GM18511 (cell line): ENCODE measurements at regions not wholly inside any gene's neighbourhood (a gene's known extent, or its start where the extent isn't known, plus 50 kb on each side); places are given as distances from the start of the nearest gene placed in this dataset.
"Not testable (repeated sequence)": the region's sequence is repeated elsewhere in the genome, so short reads cannot be mapped to it uniquely, and the experiment has no call there.

Experiments
- ATAC-seq: cut with Tn5 transposase; IDR thresholded peaks from one replicate; pipeline ENCODE4 v1.9.1; 2021; ENCODE audit warnings: mild to moderate bottlenecking, moderate library complexity; ENCODE audit not compliant: unreplicated experiment

DNA sequence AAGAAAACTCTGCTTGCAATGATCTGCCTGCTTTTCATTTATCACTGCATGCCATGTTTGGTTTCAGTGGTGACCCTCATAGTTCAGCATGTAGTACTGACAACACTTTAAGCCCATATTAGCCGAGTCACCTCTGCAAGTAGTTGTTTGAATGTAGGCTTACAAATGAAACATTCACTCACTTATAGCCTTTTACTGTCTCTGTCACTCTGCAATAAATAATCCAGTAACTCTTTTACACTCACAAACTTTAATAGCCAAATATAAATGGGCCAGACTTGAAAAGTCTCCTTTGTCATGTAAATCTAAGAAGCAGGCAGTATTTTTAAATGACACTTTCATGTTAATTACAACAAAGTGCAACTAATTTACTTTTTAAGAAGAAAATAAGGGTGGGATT is 1460.0 kb upstream of the ADGRB3 start:
- no peak for ATAC-seq

DNA sequence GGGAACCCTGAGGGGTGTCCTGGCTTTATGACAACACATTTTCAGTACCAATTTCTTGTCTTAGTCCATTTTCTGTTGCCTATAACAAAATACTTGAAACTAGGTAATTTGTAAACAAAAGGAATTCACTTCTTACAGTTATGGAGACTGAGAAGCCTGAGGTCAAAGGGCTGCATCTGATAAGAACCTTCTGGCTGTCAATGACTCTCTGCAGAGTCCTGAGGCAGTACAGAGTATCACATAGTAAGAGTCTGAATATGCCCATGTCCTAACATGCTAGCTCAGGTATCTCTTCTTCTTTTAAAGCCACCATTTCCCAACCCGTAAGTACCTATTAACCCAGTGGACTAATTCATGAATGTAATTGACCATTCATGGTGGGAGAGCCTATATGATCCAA is 1458.6 kb upstream of the EYS start:
- no peak for ATAC-seq

DNA sequence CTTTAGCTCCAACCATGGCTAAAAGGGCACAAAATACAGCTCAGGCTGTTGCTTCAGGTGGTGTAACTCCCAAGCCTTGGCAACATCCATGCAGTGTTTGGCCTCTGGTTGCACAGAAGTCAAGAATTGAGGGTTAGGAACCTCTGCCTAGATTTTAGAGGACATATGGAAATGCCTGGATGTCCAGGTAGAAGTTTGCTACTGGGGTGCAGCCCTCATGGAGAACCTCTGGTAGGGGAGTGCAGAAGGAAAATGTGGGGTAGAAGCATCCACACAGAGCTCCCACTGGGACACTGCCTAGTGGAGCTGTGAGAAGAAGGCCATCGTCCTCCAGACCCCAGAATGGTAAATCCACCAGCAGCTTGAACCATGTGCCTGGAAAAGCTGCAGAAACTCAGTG is 1453.8 kb upstream of the EYS start:
- ATAC-seq: no peak

DNA sequence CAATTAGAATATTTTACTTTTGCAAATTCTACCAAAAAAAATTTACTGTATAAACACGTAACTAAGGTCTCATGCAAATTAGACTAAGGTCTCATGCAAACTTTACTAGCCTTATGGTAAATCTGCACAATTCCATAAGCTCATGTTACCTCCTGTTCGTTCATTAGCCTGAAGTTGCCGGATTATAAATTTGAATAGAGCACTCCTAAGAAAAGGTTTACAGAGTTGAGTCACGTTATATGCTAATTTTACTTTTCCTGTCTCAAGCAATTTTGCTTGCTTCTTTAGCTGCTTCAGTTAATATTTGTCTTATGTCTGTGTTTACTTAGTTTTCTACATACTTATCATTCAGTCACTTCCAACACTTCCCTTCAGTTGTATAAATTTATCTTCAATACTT is 1434.0 kb upstream of the EYS start:
- ATAC-seq: no peak

DNA sequence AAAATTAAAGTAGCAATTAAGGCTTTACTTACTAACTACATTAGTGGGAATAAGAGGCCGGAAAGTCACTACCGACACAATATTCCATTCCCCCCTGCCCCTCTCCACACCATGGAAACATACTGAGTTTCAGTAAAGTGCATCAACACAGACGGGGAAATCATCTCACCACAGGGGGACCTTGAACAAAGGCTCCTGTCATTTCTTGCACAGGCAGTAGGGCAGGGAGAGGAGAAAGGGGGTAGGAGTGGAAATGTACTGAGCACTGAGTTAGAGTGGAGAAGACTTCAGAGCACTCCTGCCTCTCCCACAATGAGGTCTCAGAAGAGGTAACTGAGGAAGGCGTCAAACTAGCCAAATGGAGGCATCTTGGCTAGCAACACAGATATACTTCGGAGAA is 1426.9 kb upstream of the EYS start:
- no peak for ATAC-seq

DNA sequence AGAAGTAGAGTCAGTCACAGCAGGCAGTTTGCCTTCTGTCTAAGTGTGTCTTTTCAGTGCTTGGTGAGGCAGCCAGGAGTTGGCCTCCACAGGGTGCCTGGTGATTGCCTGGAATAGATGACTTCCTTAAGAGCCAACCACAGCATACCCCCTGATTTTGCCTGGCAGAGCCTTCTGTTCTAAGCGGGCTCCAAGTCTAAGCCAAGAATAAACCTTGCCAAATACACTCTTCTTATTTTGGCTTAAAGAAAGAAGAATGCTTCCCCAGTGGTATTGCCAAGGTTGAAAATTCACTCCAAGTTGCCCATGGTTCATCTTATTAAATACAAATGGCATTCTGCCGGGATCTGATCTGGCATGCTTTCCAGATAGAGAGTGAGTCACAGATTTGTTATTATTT is 1424.8 kb upstream of the EYS start:
- ATAC-seq: no peak

DNA sequence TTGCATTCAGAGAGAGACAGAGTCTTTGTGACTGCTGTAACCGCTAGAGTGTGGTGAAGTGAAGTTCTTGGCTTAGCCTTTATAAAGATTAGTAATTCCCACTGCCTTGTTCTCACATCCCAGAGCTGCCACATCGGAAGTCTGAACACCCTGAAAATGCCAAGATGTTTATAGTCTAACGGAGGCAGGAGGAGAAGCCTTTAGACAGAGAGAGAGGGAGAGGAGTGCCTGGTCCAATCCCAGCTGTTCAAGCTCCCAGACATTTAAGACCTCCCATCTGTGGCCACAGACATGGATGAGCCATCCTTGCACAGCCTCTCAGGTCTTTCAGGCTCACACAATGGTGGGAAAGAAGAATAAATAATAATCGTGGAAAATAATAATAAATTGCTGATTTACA is 1422.8 kb upstream of the EYS start:
- no peak for ATAC-seq

DNA sequence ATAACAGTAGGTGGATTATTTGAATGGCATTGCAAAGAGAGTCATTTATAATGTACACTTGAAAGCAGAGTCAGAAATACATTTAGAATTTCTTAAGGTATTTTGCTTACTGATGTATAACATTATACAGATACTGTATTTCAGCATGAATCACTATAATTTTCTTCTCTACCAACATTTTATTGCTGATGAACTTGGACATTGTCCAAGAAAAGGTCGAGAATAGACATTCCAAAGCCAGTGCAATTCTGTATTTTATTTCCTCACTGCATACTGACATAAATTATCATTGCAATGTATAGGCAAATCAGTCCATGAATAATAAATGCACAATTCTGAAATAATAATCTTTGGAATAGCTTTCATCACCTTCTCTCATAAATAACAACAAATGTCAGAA is 1420.0 kb upstream of the EYS start:
- no peak for ATAC-seq

DNA sequence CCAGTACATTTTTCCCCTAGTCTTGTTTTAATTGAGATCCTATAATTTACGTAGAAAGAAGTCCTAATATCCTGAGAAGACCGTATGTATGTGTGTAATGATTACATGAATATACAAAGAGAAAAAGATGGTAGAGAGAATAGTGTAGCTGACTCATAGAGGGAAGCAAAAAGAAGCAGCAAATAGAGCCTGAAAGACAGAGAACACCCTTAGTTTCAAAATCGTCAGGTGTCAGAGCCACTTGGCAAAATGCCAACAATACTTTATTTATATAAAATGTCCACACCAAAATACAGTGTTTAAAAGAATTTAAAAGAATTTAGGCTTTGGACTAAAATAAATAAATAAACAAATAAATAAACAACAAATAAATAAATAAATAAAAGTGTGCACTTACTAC is 1414.1 kb upstream of the EYS start:
- ATAC-seq: no peak

DNA sequence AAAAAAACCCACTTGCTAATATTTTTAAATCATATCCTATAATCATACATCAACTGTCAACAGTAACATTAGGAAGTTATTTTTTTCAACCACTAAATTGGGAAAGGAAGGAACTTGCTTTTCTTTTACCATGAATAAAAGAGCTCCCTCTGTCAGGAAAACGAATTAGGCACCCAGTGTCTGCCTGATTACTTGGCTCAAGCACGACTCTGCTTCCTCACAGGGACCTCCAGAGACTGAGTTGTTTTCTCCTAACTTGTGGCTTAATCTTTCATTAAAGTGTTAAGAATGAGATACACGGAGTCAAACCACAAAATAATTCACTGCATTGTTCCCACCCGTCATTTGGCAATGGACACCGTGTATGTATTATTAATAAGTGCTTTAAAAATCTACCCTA is 1405.1 kb upstream of the EYS start:
- no peak for ATAC-seq

DNA sequence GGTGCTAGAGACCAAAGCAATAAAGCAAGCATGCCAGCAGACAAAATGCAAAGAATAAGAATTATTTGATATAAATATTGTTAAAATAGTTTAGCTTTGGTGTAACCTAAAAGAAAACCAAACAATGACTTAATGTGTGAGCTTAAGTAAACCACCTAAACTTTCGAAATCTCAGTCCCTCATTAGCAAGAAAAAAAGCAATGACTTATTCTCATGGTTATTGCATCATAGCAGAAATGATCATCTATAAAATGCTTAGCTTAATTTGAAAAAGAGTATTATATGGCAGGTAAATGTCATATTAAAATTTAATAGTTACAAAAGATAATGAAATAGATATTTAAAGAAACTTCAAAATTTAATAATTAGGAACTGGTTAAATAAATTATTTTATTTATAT is 1395.7 kb upstream of the EYS start:
- no peak for ATAC-seq

DNA sequence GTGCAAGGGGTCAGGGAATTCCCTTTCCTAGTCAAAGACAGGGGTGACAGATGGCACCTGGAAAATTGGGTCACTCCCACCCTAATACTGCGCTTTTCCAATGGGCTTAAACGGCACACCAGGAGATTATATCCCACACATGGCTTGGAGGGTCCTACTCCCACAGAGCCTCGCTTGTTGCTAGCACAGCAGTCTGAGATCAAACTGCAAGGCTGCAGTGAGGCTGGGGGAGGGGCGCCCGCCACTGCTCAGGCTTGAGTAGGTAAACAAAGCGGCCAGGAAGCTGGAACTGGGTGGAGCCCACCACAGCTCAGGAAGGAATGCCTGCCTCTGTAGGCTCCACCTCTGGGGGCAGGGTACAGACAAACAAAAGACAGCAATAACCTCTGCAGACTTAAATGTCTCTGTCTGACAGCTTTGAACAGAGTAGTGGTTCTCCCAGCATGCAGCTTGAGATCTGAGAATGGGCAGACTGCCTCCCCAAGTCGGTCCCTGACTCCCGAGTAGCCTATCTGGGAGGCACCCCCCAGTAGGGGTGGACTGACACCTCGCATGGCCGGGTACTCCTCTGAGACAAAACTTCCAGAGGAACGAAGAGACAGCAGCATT is 1388.7 kb upstream of the EYS start:
- not testable (repeated sequence) for ATAC-seq

DNA sequence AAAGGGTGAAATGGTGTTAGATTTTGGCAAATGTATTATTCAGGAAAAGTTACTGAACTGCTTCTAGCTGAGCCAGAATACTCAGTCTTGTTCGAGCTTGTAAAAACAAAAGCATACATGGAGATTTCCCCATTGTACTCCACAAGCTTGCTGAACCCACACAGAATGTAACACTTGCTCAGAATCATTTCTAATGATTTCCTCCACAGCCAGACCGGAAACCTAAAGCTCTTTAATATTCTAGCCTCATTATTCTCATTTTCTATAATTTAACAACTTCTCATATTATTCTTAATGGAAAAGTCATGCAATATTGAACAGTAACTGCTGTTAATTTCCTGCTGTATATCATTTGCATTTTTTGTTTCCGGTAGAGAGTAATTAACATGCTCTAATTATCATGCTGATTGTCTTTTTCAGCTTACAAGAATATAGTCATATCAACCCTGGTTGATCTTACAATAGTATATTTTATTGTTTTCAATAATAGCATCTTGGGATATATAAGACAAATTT is 1387.5 kb upstream of the EYS start:
- ATAC-seq: no peak

DNA sequence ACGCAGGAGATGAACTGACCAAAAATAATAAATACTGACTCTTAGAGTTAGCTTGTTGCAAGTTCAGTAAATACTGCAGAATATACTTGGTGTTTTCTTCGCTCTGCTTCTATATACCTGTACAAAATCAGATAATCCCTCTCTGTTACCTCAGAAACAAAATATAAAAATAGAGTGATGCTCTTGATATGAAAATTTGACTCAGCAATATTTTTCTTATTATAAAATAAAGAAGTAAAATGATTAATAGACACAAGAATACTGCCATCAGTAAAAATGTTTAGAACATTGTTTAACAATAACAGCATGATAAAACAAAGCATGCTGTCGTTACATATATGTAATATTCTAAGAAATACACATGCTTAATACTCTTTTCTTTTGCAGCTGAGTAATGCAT is 1366.9 kb upstream of the EYS start:
- no peak for ATAC-seq

DNA sequence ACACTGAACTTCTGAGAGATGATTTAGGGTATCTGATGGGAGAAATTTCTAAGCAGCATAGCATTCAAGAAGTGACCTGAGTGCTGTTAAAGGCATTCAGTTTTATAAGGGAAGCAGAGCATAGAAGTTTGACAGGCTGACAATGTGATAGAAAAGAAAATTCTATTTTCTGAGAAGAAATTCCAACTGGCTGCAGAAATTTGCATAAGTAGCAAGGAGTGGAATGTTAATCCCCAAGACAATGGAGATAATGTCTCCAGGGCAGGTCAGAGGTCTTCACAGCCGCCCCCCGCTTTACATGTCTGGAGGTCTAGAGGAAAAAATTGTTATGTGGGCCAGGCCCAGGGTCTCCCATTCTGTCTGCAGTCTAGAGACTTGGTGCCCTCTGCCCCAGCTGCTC is 1361.8 kb upstream of the EYS start:
- no peak for ATAC-seq

DNA sequence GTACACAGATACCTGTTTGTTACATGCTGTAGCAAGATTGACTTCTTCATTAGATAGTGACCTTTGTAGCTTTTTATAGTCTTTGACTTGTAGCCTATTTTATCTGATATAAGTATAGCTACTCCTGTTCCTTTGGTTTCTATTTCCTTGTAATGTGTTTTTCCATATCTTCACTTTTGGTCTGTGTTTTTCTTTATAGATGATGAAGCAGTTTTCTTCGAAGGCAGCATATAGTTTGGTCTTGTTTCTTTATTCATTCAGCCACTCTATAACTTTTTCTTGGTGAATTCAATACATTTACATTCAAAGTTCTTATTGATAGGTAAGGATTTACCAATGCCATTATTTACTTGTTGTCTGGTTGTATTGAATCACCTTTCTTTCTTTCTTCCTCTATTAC is 1357.3 kb upstream of the EYS start:
- ATAC-seq: no peak

DNA sequence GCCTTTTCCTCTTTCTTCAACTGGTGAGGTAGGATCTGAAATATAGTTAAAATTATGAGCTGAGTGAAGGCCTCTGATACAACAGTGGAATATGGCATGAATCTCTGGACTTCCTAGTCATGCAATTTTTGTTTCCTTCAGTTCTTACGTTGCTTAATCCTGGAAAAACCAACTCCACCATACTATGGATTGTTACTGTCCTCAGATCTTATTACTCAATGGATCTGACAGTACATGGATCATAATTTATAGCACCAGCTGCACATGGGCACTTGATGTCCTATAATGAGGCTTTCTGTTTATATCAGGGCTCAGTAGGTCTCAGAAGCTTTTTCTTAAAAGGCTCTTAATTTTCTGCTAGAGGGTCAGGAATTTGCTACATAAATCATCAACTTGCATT is 1341.0 kb upstream of the EYS start:
- ATAC-seq: no peak

DNA sequence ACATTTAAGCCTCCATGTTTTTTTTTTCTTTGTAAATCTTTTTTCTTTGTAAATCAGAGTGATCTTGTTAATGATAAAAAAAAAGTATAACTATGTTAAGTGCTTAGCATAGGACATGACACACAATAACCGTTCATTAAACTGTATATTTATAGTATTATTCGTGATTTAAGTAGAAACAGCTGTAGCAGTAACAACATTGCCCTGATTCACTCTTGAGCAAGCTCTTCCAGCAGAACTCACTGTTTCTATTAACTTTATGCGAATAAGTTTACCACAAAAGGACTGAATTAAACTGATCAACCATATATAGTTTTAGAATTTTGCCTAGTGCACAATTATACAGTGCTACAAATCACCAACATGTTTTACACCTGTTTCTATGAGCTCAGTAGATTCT is 1338.0 kb upstream of the EYS start:
- ATAC-seq: no peak

DNA sequence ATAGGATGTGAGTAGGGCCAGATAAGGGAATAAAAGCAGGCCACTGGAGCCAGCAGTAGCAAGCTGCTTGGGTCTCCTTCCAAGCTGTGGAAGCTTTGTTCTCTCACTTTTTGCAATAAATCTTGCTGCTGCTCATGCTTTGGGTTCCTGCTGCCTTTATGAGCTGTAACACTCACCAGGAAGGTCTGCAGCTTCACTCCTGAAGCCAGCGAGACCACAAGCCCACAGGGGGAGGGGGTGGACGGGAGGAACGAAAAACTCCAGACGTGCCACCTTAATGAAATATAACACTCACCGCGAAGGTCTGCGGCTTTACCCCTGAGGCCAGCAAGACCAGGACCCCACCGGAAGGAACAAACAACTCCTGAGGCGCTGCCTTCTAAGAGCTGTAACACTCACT is 1324.4 kb upstream of the EYS start:
- ATAC-seq: no peak

DNA sequence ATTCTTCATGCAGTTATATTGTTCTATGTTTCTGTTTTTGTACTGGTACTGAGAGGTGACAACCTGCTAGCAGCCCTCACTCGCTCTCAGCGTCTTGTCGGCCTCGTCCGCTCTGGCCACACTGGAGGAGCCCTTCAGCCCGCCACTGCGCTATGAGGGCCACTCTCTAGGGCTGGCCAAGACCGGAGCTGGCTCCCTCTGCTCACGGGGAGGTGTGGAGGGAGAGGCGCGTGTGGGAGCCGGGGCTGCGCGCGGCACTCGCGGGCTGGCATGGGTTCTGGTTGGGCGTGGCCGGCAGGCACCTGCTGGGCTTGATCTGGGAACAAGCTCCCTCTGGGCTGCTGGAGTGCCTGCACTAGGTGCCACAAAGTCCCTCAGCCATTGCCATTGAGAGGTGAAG is 1323.8 kb upstream of the EYS start:
- no peak for ATAC-seq

DNA sequence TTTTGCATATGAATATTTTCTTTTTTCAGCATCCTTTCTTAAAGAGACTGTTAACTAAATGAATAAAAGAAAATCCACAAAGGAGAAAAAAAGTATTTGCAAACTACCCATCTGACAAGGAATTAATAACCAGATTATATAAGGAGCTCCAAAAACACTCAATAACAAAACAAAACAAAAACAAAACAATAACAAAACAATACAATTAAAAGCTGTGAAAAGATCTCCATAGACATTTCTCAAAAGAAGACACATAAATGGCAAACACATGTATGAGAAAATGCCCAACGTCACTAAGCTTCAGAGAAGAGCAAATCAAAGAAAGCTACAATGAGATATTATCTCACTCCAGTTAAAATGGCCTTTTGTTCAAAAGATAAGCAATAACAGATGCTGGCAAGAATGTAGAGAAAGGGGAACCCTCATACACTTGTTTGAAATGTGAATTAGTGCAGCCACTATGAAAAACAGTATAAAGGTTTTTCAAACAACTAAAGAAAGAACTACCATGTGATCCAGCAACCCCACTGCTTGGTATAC is 1310.0 kb upstream of the EYS start:
- no peak for ATAC-seq

DNA sequence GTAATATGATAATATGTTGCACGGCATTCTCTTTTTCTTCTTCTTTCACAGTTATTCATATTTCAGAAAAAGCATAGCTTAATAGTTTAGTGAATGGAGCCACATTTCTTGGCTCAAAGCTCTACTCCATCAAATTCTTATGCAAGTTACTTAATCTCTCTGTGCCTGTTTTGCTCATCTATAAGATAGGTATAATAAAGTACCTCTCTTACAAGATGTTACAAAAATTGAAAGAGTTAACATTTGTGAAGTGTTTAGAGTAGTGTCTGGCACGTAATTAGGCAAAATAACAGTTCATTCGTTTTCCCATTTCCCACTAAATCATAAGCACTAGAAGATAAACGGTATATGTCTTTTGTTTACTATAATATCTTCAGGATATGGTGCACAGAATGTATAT is 1304.4 kb upstream of the EYS start:
- ATAC-seq: no peak

DNA sequence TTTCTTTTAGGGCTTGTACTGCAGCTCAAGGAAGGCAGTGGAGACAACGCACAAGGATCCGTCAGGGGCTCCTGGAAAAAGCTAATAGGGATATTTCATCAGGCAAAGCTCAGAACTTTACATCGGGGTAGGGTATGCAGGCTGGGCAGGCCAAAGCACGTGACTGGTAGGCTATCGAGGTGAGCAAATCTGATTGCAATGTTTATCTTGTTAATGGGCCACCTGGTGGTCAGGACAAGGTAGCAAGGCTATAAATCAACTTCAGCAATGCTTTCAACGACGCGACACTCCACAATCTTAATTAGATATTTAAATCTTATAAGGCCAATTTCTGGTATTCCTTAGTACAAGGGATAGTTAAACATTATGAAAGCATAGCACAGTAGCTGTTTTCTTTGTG is 1302.8 kb upstream of the EYS start:
- ATAC-seq: no peak
